ENCODE measurements at regions not wholly inside any gene's neighbourhood (a gene's known extent, or its start where the extent isn't known, plus 50 kb on each side); places are given as distances from the start of the nearest gene placed in this dataset.

DNA sequence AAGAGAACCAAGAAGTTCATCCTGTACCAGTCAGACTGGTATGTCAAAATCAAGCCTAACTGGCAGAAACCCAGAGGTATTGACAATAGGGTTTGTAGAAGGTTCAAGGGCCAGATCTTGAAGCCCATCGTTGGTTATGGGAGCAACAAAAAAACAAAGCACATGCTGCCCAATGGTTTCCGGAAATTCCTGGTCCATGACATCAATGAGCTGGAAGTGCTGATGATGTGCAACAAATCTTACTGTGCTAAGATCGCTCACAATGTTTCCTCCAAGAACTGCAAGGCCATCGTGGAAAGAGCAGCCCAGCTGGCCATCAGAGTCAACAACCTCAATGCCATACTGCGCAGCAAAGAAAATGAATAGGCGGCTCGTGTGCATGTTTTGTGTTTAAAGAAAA, 172.7 kb upstream of the MED14 start:
- Histone ChIP-seq H3K27ac (ENCODE audit: control insufficient read depth, insufficient read depth, low read length) (no peak overlapping the region), H3K36me3 (ENCODE audit: control insufficient read depth in 2 of 2, extremely low read depth in 1 of 2, insufficient read depth in 2 of 2, low read length in 2 of 2) (no peaks in the 10 kb centered on the region), H3K4me3 (ENCODE audit: control insufficient read depth in 2 of 3, extremely low read depth in 1 of 3, insufficient read depth in 2 of 3, low read depth in 1 of 3, low read length in 3 of 3) (no peak overlapping the region), H3K9ac (ENCODE audit: control insufficient read depth, extremely low read depth, insufficient read depth, low read length) (no peak overlapping the region), H3K9me1 (ENCODE audit: control insufficient read depth, extremely low read depth, insufficient read depth, low read length) (no peaks in the 10 kb centered on the region), H3K79me2 (ENCODE audit: control insufficient read depth, insufficient read depth, low read length) (no peaks in the 10 kb centered on the region), H3K4me2 (ENCODE audit: control insufficient read depth, extremely low read depth, insufficient read depth, low read depth, low read length) (no peak overlapping the region), H2AFZ (ENCODE audit: control insufficient read depth, low read length) (no peak overlapping the region), H3K27me3 (ENCODE audit: control insufficient read depth, extremely low read depth, insufficient read depth, low read length) (no peaks in the 10 kb centered on the region), H4K20me1 (ENCODE audit: control insufficient read depth, extremely low read depth, insufficient read depth, low read length) (no peaks in the 10 kb centered on the region), H3K9me3 (ENCODE audit: control insufficient read depth, low read depth, low read length) (no peaks in the 10 kb centered on the region), H3K4me1 (ENCODE audit: control insufficient read depth, extremely low read depth, insufficient read depth, low read length) (peaks cover 33% of the 10 kb centered on the region)
- DNase-seq (ENCODE audit: low read depth, low spot score) (no peak), FAIRE-seq (no peak)
- TF ChIP-seq, protein P1, sequence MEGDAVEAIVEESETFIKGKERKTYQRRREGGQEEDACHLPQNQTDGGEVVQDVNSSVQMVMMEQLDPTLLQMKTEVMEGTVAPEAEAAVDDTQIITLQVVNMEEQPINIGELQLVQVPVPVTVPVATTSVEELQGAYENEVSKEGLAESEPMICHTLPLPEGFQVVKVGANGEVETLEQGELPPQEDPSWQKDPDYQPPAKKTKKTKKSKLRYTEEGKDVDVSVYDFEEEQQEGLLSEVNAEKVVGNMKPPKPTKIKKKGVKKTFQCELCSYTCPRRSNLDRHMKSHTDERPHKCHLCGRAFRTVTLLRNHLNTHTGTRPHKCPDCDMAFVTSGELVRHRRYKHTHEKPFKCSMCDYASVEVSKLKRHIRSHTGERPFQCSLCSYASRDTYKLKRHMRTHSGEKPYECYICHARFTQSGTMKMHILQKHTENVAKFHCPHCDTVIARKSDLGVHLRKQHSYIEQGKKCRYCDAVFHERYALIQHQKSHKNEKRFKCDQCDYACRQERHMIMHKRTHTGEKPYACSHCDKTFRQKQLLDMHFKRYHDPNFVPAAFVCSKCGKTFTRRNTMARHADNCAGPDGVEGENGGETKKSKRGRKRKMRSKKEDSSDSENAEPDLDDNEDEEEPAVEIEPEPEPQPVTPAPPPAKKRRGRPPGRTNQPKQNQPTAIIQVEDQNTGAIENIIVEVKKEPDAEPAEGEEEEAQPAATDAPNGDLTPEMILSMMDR (optimal IDR thresholded peaks at IDR 0.05 in 1 of 3, IDR thresholded peaks at IDR 0.05 in 1 of 3, conservative IDR thresholded peaks at IDR 0.05 in 1 of 3; ENCODE audit: extremely low read depth in 1 of 3, insufficient read depth in 2 of 3, low read length in 3 of 3), result no peak
- TF ChIP-seq EZH2 (IDR thresholded peaks at IDR 0.05; ENCODE audit: low read length), result no peak
- dilution Hi-C loops (cut with MboI; ENCODE audit: extremely low pct_ligation_motif_present, low sequenced_read_pairs), result no loop called here

DNA sequence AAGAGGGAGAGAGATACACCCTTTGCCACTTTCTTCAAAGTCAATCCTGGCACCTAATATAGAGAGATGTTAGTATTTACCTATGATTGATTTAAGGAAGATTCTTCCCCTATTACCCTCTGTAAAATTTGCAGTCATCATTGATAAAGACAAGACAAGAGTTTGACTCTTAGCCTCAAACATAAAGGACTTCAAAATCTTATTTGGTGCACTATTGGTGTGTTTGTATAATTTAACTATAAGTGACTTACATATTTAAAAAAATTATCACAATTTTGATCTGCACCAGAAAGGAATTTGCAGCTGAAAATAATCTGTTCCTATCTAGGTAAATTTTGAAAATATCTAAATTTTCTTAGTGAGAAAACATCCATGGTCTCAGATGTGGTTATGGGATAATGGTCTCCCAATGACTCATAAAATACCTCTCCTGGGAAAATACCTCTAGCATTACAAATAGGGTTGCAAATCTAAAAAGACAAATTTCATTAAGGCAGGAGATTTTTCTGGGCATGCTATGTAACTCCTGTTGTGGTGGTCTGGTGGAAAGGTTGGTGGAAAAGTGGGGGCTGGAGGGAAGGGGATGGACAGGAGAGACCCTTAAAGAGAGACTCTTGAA, 173.6 kb upstream of the MED14 start:
- Histone ChIP-seq H3K4me1 (ENCODE audit: control insufficient read depth, extremely low read depth, insufficient read depth, low read length) (peaks cover 34% of the 10 kb centered on the region), H2AFZ (ENCODE audit: control insufficient read depth, low read length) (no peak overlapping the region), H4K20me1 (ENCODE audit: control insufficient read depth, extremely low read depth, insufficient read depth, low read length) (no peaks in the 10 kb centered on the region), H3K27me3 (ENCODE audit: control insufficient read depth, extremely low read depth, insufficient read depth, low read length) (no peaks in the 10 kb centered on the region), H3K4me2 (ENCODE audit: control insufficient read depth, extremely low read depth, insufficient read depth, low read depth, low read length) (peak overlapping the region; percentile 77), H3K4me3 (ENCODE audit: control insufficient read depth in 2 of 3, extremely low read depth in 1 of 3, insufficient read depth in 2 of 3, low read depth in 1 of 3, low read length in 3 of 3) (no peak overlapping the region), H3K36me3 (ENCODE audit: control insufficient read depth in 2 of 2, extremely low read depth in 1 of 2, insufficient read depth in 2 of 2, low read length in 2 of 2) (no peaks in the 10 kb centered on the region), H3K9ac (ENCODE audit: control insufficient read depth, extremely low read depth, insufficient read depth, low read length) (peak overlapping the region; percentile 67), H3K27ac (ENCODE audit: control insufficient read depth, insufficient read depth, low read length) (peak overlapping the region; percentile 88), H3K9me1 (ENCODE audit: control insufficient read depth, extremely low read depth, insufficient read depth, low read length) (no peaks in the 10 kb centered on the region), H3K79me2 (ENCODE audit: control insufficient read depth, insufficient read depth, low read length) (no peaks in the 10 kb centered on the region), H3K9me3 (ENCODE audit: control insufficient read depth, low read depth, low read length) (no peaks in the 10 kb centered on the region)
- FAIRE-seq (no peak), DNase-seq (ENCODE audit: low read depth, low spot score) (no peak)
- dilution Hi-C loops (cut with MboI; ENCODE audit: extremely low pct_ligation_motif_present, low sequenced_read_pairs), result no loop called here
- TF ChIP-seq, protein P1 (optimal IDR thresholded peaks at IDR 0.05 in 1 of 3, IDR thresholded peaks at IDR 0.05 in 1 of 3, conservative IDR thresholded peaks at IDR 0.05 in 1 of 3; ENCODE audit: extremely low read depth in 1 of 3, insufficient read depth in 2 of 3, low read length in 3 of 3), result no peak
- no peak for TF ChIP-seq EZH2 (IDR thresholded peaks at IDR 0.05; ENCODE audit: low read length)

Measured in keratinocyte (primary cell).